Spleen (tissue), 11 donors: ENCODE measurements at regions not wholly inside any gene's neighbourhood (a gene's known extent, or its start where the extent isn't known, plus 50 kb on each side); places are given as distances from the start of the nearest gene placed in this dataset.
"Not testable (repeated sequence)": the region's sequence is repeated elsewhere in the genome, so short reads cannot be mapped to it uniquely, and the experiment has no call there.

Experiments
- DNase-seq: peaks from one replicate; pipeline ENCODE4 v3.0.0-alpha.2; 2020
- H3K27ac ChIP-seq, 8 donors: fragments of 200-600 bp; sonication (generic) in 7 of 8; 1 replicate in 4 of 8; 2 replicates in 4 of 8; pipeline versions ENCODE4 v1.5.0 to v1.8.0; 2016 to 2021; ENCODE audit warnings: inconsistent platforms in 4 of 8, mild to moderate bottlenecking in 4 of 8, moderate library complexity in 1 of 8
- H3K27me3 ChIP-seq, 7 donors: fragments of 200-600 bp; sonication (generic) in 6 of 7; replicated peaks in 1 of 7; 1 replicate in 4 of 7; 2 replicates in 3 of 7; pipeline versions ENCODE4 v1.5.0 to v1.8.0; 2016 to 2021; ENCODE audit warnings: inconsistent platforms in 3 of 7, mild to moderate bottlenecking in 1 of 7
- H3K36me3 ChIP-seq, 6 donors: fragments of 200-600 bp; sonication (generic) in 5 of 6; 1 replicate in 4 of 6; 2 replicates in 2 of 6; pipeline versions ENCODE4 v1.5.0 to v1.8.0; 2016 to 2021; ENCODE audit warnings: inconsistent platforms in 2 of 6
- H3K4me1 ChIP-seq, 6 donors: fragments of 200-600 bp; sonication (generic) in 5 of 6; 1 replicate in 3 of 6; 2 replicates in 3 of 6; pipeline versions ENCODE4 v1.5.0 to v1.8.0; 2016 to 2021; ENCODE audit warnings: inconsistent platforms in 3 of 6
- H3K4me3 ChIP-seq, 8 donors: fragments of 200-600 bp; sonication (generic) in 7 of 8; 1 replicate in 4 of 8; 2 replicates in 4 of 8; pipeline versions ENCODE4 v1.5.0 to v1.8.0; 2016 to 2021; ENCODE audit warnings: inconsistent platforms in 4 of 8, mild to moderate bottlenecking in 4 of 8, moderate library complexity in 2 of 8
- H3K9me3 ChIP-seq, 8 donors: fragments of 200-600 bp; sonication (generic) in 7 of 8; 1 replicate in 4 of 8; 2 replicates in 4 of 8; pipeline versions ENCODE4 v1.5.0 to v1.8.0; 2016 to 2021; ENCODE audit warnings: inconsistent platforms in 4 of 8
- POLR2A ChIP-seq, 3 donors: fragments of 450-650 bp; IDR thresholded peaks; one replicate each; pipeline ENCODE4 v1.5.1; 2017; ENCODE audit warnings: antibody characterized with exemption in 3 of 3, mild to moderate bottlenecking in 1 of 3
- POLR2AphosphoS5 ChIP-seq, 3 donors: sonication (generic); formaldehyde crosslinking; IDR thresholded peaks; one replicate each; pipeline ENCODE4 v1.5.1; 2017; ENCODE audit warnings: antibody characterized with exemption in 3 of 3
- WGBS, 5 donors: extraction: QIAGEN DNeasy Blood & Tissue Kit in 3 of 5; methylation state at CpG; one replicate each; pipeline versions ENCODE4 v1.1.5 to v1.1.7; 2013 to 2018; 5-methylcytosine and 5-hydroxymethylcytosine counted together
- intact Hi-C: fragments of 100-400 bp; cut with DNase I; formaldehyde crosslinking; loops from one replicate; pipeline ENCODE4 v1.15.0; 2023; ENCODE audit warnings: low total_unique reads
- TF ChIP-seq, protein P1 (sequence below), 11 experiments: fragments of 200-600 bp in 7 of 11; fragments of 450-650 bp in 4 of 11; sonication (generic) in 4 of 11; IDR thresholded peaks in 8 of 11; conservative IDR thresholded peaks in 3 of 11; 1 replicate in 7 of 11; 2 replicates in 4 of 11; pipeline versions ENCODE4 v1.4.0 to v1.8.0; 2016 to 2021; ENCODE audit warnings: antibody characterized with exemption in 11 of 11, inconsistent platforms in 4 of 11, mild to moderate bottlenecking in 1 of 11
- donor health status: healthy with polysubstance abuse.
- donor health status: DM: no; HTN: no; CAD: no; lungs with moderate emphysema.
- donor health status: DM: no; HTN: no; CAD: no.
- donor health status: Bipolar disorder and iron deficiency.
- donor health status: healthy.
- donor health status: DM: no; HTN: no; CAD: no.
- donor health status: DM: yes; HTN: yes; CAD: no.

DNA sequence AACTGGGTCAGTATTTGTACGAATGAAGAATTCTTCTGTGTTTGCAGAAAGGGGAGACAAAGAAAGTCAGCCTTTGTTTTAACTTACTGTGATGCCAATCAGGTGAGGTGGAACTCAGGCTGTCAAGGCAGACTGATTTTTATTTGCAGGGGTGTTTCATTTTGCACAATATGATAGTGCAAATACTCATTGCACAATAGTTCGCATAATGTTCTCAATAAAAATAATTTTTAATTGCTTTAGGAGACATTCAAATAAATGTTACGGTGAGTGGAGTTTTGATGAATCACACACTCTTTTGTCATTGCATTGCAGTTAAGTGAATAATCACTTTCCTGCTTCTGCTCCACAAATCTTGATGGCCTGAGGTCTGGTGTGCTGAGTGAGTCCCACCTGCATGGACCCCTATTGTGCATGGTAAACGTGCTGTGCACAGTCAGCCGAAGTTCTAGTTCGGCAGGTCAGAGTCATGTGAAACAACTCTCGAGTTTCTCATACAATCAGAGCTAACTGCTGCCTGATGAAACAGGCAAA lies 141.3 kb upstream of the FZD8 start:
- TF ChIP-seq POLR2A (IDR thresholded peaks at IDR 0.05) (no peak), POLR2AphosphoS5 (IDR thresholded peaks at IDR 0.05) (no peak)
- TF ChIP-seq, protein P1, sequence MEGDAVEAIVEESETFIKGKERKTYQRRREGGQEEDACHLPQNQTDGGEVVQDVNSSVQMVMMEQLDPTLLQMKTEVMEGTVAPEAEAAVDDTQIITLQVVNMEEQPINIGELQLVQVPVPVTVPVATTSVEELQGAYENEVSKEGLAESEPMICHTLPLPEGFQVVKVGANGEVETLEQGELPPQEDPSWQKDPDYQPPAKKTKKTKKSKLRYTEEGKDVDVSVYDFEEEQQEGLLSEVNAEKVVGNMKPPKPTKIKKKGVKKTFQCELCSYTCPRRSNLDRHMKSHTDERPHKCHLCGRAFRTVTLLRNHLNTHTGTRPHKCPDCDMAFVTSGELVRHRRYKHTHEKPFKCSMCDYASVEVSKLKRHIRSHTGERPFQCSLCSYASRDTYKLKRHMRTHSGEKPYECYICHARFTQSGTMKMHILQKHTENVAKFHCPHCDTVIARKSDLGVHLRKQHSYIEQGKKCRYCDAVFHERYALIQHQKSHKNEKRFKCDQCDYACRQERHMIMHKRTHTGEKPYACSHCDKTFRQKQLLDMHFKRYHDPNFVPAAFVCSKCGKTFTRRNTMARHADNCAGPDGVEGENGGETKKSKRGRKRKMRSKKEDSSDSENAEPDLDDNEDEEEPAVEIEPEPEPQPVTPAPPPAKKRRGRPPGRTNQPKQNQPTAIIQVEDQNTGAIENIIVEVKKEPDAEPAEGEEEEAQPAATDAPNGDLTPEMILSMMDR (IDR thresholded peaks at IDR 0.05 in 8 of 11, conservative IDR thresholded peaks at IDR 0.05 in 3 of 11): no peak
- no peak overlapping the region for H3K27ac ChIP-seq
- 66 to 78% (median 73%) methylated on average over 7 of the region's 7 CpGs for WGBS, 5 donors
- H3K9me3 ChIP-seq: peaks cover 0 to 29% (median 18%) of the 10 kb centered on the region in 8 donors
- H3K36me3 ChIP-seq: no peaks in the 10 kb centered on the region
- DNase-seq: no peak
- intact Hi-C loops: no loop called here
- no peaks in the 10 kb centered on the region for H3K27me3 ChIP-seq
- peaks cover 0 to 1% (median 0%) of the 10 kb centered on the region in 6 donors for H3K4me1 ChIP-seq
- H3K4me3 ChIP-seq: no peak overlapping the region

DNA sequence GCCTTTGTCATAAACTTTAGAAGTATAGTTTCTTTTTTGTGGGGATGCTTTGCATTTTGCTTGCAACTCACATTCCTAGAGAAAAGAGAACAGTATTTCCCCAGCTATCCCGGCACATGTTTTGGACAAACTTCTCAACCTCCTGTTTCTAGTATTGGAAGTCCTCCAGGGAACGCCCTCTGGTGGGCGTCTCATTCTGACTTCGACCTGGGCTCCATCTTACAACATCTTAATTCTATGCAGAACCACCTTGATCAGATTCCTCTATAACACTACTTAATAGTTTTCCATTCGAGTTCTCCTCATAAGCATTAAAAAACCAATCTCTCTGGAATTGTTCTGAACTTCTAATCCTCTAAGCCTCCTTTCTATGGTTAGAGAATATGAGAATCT lies 139.5 kb upstream of the FZD8 start:
- WGBS, 5 donors: 60 to 78% (median 64%) methylated on average over 5 of the region's 5 CpGs
- H3K4me3 ChIP-seq: no peak overlapping the region
- no peak for DNase-seq
- H3K27me3 ChIP-seq: no peaks in the 10 kb centered on the region
- H3K36me3 ChIP-seq: no peaks in the 10 kb centered on the region
- no peak overlapping the region for H3K27ac ChIP-seq
- H3K4me1 ChIP-seq: peaks cover 0 to 8% (median 0%) of the 10 kb centered on the region in 6 donors
- TF ChIP-seq, protein P1 (IDR thresholded peaks at IDR 0.05 in 8 of 11, conservative IDR thresholded peaks at IDR 0.05 in 3 of 11): peak in 3 of 11 experiments; percentile 10 to 32 (median 13)
- TF ChIP-seq POLR2A (IDR thresholded peaks at IDR 0.05): no peak
- TF ChIP-seq POLR2AphosphoS5 (IDR thresholded peaks at IDR 0.05): no peak
- intact Hi-C loops: no loop called here
- H3K9me3 ChIP-seq: peaks cover 0 to 12% (median 7%) of the 10 kb centered on the region in 8 donors

DNA sequence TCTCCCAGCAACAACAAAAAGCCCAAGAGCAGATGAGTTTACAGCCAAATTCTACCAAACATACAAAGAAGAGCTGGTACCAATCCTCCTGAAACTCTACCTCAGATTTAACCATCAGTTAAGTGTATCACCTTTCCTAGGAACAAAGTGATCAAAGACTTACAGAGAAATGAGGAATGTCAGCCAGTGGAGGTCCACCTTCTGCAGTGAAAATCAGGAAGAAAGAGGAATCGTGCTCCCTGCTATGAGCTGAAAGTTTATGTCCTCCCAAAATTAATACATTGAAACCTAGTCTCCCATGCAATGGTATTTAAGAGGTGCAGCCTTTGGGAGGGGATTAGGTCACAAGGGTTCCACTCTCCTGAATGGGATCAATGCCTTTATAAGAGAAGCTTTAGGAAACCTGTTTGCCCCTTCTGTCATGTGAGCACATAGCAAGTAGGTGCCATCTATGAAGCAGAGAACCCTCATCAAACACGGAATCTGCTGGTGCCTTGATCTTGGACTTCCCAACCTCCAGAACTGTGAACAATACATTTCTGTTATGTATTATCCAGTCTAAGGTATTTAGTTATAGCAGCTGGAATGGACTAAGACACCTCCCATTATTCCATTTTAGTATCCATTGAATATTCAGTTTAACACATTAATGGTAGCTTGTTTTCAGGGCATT lies 139.0 kb upstream of the FZD8 start:
- H3K9me3 ChIP-seq: peaks cover 0 to 6% (median 1%) of the 10 kb centered on the region in 8 donors
- 80 to 91% (median 88%) methylated on average over 2 of the region's 2 CpGs for WGBS, 5 donors
- no peak overlapping the region for H3K4me3 ChIP-seq
- no peaks in the 10 kb centered on the region for H3K27me3 ChIP-seq
- no peak overlapping the region for H3K27ac ChIP-seq
- no peak for DNase-seq
- intact Hi-C loops: no loop called here
- TF ChIP-seq POLR2A (IDR thresholded peaks at IDR 0.05) (no peak), POLR2AphosphoS5 (IDR thresholded peaks at IDR 0.05) (no peak)
- TF ChIP-seq, protein P1 (IDR thresholded peaks at IDR 0.05 in 8 of 11, conservative IDR thresholded peaks at IDR 0.05 in 3 of 11): no peak
- H3K4me1 ChIP-seq: peaks cover 0 to 8% (median 0%) of the 10 kb centered on the region in 6 donors
- no peaks in the 10 kb centered on the region for H3K36me3 ChIP-seq

DNA sequence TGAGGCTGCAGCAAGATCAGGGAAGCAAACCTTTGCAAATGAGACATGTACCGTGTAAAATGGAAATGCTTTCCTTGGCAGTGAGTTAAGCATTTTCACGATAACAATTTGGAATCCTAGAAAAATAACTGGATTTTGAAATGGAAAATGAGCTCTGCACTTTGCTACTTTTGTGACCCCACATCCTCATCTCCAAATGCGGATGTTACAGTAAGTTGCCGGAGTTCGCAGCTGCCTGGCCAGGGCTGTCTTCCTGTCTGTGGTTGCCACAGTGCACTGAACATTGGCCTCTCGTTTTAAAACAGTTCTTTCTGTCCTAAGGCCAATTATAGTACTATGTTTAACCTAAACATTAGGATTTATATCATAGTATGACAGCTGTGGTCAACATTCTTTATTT lies 136.2 kb upstream of the FZD8 start:
- TF ChIP-seq, protein P1 (IDR thresholded peaks at IDR 0.05 in 8 of 11, conservative IDR thresholded peaks at IDR 0.05 in 3 of 11): no peak
- TF ChIP-seq POLR2AphosphoS5 (IDR thresholded peaks at IDR 0.05) (no peak), POLR2A (IDR thresholded peaks at IDR 0.05) (no peak)
- Histone ChIP-seq H3K4me1 (peaks cover 0 to 8% (median 0%) of the 10 kb centered on the region in 6 donors), H3K27me3 (no peaks in the 10 kb centered on the region), H3K9me3 (no peaks in the 10 kb centered on the region), H3K4me3 (no peak overlapping the region), H3K36me3 (no peaks in the 10 kb centered on the region), H3K27ac (no peak overlapping the region)
- intact Hi-C loops: no loop called here
- 19 to 26% (median 25%) methylated on average over 6 of the region's 6 CpGs for WGBS, 5 donors
- DNase-seq: no peak

DNA sequence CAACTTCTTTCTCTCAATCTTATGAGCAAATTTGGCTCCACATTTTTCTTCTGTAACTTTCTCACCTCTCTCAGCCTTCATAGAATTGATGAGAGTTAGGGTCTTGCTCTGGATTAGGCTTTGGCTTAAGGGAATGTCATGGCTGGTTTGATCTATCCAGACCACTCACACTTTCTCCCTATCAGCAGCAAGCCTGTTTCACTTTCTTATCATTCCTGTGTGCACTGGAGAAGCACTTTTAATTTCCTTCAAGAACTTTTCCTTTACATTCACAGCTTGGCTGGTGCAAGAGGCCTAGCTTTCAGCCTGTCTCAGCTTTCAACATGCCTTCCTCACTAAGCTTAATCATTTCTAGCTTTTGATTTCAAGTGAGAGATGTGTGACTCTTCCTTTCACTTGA lies 134.5 kb upstream of the FZD8 start:
- DNase-seq, H3K4me3 ChIP-seq, H3K4me1 ChIP-seq, H3K27me3 ChIP-seq, intact Hi-C loops, H3K36me3 ChIP-seq, H3K9me3 ChIP-seq, H3K27ac ChIP-seq: not testable (repeated sequence)
